HL-60 (cell line): ENCODE measurements at regions not wholly inside any gene's neighbourhood (a gene's known extent, or its start where the extent isn't known, plus 50 kb on each side); places are given as distances from the start of the nearest gene placed in this dataset.

Source experiments
- DNase-seq, 2 experiments: peaks; one replicate each; pipeline ENCODE4 v3.0.0-alpha.2; 2010 to 2020; ENCODE audit warnings: low read depth in 1 of 2, low spot score in 1 of 2
- H3K27ac ChIP-seq: fragments of 250-450 bp; sonication (Bioruptor Pico); replicated peaks from 2 replicates; pipeline ENCODE4 v1.5.1; 2020; ENCODE audit warnings: mild to moderate bottlenecking, moderate library complexity
- H3K27me3 ChIP-seq: fragments of 250-450 bp; sonication (Bioruptor Pico); 2 replicates; pipeline ENCODE4 v1.5.1; 2021; ENCODE audit warnings: mild to moderate bottlenecking, moderate library complexity; ENCODE audit not compliant: insufficient read depth, poor library complexity, severe bottlenecking
- H3K4me3 ChIP-seq: replicated peaks from 2 replicates; pipeline ENCODE4 v1.5.1; 2011; ENCODE audit warnings: mild to moderate bottlenecking, control low read depth, low read length; ENCODE audit not compliant: insufficient read depth
- GABPA ChIP-seq: IDR thresholded peaks from 2 replicates; pipeline ENCODE4 v1.6.1; 2012; ENCODE audit warnings: low read depth
- POLR2AphosphoS5 ChIP-seq: IDR thresholded peaks from 2 replicates; pipeline ENCODE4 v1.6.1; 2012; ENCODE audit warnings: low read depth
- SPI1 ChIP-seq: IDR thresholded peaks from 2 replicates; pipeline ENCODE4 v1.6.1; 2012; ENCODE audit warnings: low read depth, mild to moderate bottlenecking, borderline replicate concordance
- TF ChIP-seq, protein P1 (sequence below): IDR thresholded peaks from 2 replicates; pipeline ENCODE4 v1.6.1; 2012; ENCODE audit warnings: low read depth; ENCODE audit not compliant: insufficient replicate concordance
- TF ChIP-seq, protein P2 (sequence below): IDR thresholded peaks from one replicate; pipeline ENCODE4 v1.5.1; 2011; ENCODE audit warnings: low read length, control low read depth, inconsistent platforms; ENCODE audit not compliant: insufficient read depth

DNA sequence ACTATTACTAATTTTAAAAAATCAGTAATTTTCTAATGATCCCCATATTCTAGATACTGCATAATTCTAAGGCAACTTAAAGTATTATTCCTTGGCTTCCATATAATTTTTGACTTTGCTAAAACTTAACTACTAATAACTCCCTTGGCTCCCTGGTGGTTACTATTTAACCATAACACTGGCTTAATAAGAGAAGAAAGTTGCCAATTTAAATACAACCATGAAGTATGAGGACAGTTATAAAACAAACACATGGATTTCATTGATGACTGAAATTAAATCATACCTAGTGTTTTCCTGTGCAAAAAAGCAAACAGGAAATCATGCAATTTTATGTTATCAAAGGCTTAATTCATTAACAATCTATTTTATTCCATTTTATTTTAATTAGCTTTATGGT is 1073.9 kb downstream of the GRM8 start:
- TF ChIP-seq SPI1 (no peak), POLR2AphosphoS5 (no peak), GABPA (no peak)
- TF ChIP-seq, protein P1, sequence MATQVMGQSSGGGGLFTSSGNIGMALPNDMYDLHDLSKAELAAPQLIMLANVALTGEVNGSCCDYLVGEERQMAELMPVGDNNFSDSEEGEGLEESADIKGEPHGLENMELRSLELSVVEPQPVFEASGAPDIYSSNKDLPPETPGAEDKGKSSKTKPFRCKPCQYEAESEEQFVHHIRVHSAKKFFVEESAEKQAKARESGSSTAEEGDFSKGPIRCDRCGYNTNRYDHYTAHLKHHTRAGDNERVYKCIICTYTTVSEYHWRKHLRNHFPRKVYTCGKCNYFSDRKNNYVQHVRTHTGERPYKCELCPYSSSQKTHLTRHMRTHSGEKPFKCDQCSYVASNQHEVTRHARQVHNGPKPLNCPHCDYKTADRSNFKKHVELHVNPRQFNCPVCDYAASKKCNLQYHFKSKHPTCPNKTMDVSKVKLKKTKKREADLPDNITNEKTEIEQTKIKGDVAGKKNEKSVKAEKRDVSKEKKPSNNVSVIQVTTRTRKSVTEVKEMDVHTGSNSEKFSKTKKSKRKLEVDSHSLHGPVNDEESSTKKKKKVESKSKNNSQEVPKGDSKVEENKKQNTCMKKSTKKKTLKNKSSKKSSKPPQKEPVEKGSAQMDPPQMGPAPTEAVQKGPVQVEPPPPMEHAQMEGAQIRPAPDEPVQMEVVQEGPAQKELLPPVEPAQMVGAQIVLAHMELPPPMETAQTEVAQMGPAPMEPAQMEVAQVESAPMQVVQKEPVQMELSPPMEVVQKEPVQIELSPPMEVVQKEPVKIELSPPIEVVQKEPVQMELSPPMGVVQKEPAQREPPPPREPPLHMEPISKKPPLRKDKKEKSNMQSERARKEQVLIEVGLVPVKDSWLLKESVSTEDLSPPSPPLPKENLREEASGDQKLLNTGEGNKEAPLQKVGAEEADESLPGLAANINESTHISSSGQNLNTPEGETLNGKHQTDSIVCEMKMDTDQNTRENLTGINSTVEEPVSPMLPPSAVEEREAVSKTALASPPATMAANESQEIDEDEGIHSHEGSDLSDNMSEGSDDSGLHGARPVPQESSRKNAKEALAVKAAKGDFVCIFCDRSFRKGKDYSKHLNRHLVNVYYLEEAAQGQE: no peak
- TF ChIP-seq, protein P2, sequence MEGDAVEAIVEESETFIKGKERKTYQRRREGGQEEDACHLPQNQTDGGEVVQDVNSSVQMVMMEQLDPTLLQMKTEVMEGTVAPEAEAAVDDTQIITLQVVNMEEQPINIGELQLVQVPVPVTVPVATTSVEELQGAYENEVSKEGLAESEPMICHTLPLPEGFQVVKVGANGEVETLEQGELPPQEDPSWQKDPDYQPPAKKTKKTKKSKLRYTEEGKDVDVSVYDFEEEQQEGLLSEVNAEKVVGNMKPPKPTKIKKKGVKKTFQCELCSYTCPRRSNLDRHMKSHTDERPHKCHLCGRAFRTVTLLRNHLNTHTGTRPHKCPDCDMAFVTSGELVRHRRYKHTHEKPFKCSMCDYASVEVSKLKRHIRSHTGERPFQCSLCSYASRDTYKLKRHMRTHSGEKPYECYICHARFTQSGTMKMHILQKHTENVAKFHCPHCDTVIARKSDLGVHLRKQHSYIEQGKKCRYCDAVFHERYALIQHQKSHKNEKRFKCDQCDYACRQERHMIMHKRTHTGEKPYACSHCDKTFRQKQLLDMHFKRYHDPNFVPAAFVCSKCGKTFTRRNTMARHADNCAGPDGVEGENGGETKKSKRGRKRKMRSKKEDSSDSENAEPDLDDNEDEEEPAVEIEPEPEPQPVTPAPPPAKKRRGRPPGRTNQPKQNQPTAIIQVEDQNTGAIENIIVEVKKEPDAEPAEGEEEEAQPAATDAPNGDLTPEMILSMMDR: no peak
- no peak for DNase-seq
- Histone ChIP-seq H3K27ac (no peak overlapping the region), H3K4me3 (no peak overlapping the region), H3K27me3 (no peaks in the 10 kb centered on the region)

DNA sequence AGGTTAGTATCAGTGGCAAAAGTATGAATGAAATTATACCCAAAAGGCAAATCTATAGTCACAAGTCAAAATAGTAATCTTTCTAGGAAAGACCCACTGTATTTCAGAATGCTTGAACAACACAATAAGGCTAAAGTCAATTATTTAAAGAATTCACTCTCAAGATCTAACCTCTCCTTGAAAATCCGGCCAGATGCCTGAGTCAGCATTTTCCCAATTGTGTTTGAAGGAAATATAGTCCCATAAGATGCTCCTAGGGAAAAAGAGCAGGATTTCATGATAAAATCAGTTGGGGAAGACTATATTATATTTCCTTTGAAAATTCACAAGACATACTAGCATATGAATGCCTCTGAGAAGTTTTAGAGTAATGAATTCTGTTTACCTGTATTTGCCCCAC is 1075.0 kb downstream of the GRM8 start:
- H3K4me3 ChIP-seq: no peak overlapping the region
- H3K27me3 ChIP-seq: no peaks in the 10 kb centered on the region
- TF ChIP-seq, protein P1: no peak
- TF ChIP-seq GABPA (no peak), SPI1 (no peak), POLR2AphosphoS5 (no peak)
- TF ChIP-seq, protein P2: no peak
- H3K27ac ChIP-seq: no peak overlapping the region
- DNase-seq: no peak

DNA sequence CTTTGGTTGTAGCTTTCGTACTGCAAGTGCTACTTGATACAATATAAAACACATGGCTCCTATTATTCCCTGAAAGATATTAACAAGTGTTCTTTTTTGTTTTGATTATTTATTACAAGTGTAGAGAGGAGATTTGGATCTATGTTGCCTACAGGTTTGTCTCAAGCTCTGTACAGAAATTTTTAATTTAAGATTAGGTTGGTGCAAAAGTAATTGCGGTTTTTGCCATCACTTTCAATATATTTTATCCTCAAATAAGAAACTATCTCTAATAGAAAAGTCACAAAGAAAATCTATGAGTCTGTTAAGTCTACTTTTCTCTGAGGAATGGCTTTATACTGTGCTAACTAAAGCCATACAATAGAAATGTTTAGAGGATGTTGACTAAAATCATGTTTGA is 1086.1 kb downstream of the GRM8 start:
- no peak for DNase-seq
- no peak for TF ChIP-seq GABPA
- TF ChIP-seq POLR2AphosphoS5: no peak
- no peak for TF ChIP-seq SPI1
- TF ChIP-seq, protein P2: no peak
- TF ChIP-seq, protein P1: no peak
- Histone ChIP-seq H3K4me3 (no peak overlapping the region), H3K27ac (no peak overlapping the region), H3K27me3 (no peaks in the 10 kb centered on the region)
